ENCODE measurements at regions not wholly inside any gene's neighbourhood (a gene's known extent, or its start where the extent isn't known, plus 50 kb on each side); places are given as distances from the start of the nearest gene placed in this dataset.

GRCh38 chr4:131551306-131551705 is 1597.8 kb upstream of the PCDH10 start:
- DNase-seq = no peak
- Histone ChIP-seq H3K9me3 (ENCODE audit: low read depth) (no peaks in the 10 kb centered on the region), H3K27me3 (replicated peaks; ENCODE audit: insufficient read depth) (no peaks in the 10 kb centered on the region), H3K4me2 (ENCODE audit: unreplicated experiment) (no peak overlapping the region), H4K20me1 (ENCODE audit: insufficient read depth) (no peaks in the 10 kb centered on the region), H3K27ac (no peak overlapping the region), H3K4me1 (ENCODE audit: insufficient read depth) (no peaks in the 10 kb centered on the region), H3K4me3 (no peak overlapping the region), H3K79me2 (ENCODE audit: insufficient read depth) (no peaks in the 10 kb centered on the region), H3K9me2 (ENCODE audit: insufficient read depth) (no peaks in the 10 kb centered on the region), H3F3A (ENCODE audit: insufficient read depth) (no peaks in the 10 kb centered on the region), H3K36me3 (ENCODE audit: low read depth) (no peaks in the 10 kb centered on the region), H2AFZ (no peak overlapping the region), H3K9ac (no peak overlapping the region)
- in situ Hi-C loops (cut with MboI) = no loop called here
- TF ChIP-seq EZH2phosphoT487 (IDR thresholded peaks at IDR 0.05; ENCODE audit: insufficient read depth, low read depth) (no peak), EZH2 (IDR thresholded peaks at IDR 0.05; ENCODE audit: insufficient read depth, poor library complexity, severe bottlenecking) (no peak)
- WGBS, 2 experiments (ENCODE audit: low coverage in 1 of 2, low lambda C conversion rate in 2 of 2, missing lambda C conversion rate in 2 of 2) = 0 to 16% methylated on average over 1 of the region's 1 CpG

DNA sequence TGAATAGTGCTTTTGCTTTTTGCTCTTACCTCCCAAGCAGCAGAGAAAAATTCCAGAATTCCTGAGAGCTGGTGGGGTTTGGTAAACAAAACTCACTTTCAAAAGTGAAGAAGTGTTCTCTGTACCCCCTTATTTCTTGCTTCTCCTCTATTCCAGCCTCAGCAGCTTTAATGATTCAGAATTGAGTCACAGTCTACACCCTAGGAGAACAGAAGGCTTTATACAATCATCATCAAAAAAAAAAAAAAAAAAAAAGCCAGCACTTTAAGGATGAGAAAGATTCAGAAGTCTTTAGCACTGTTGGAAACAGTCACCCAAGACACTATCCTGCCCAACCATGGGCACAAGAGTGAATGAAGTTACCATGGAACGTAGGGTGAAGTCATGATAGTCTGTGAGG is 1583.1 kb upstream of the PCDH10 start:
- Histone ChIP-seq H2AFZ (no peak overlapping the region), H3K9me3 (ENCODE audit: low read depth) (no peaks in the 10 kb centered on the region), H4K20me1 (ENCODE audit: insufficient read depth) (no peaks in the 10 kb centered on the region), H3K27me3 (replicated peaks; ENCODE audit: insufficient read depth) (no peaks in the 10 kb centered on the region), H3K9ac (no peak overlapping the region), H3K4me3 (no peak overlapping the region), H3F3A (ENCODE audit: insufficient read depth) (no peaks in the 10 kb centered on the region), H3K27ac (no peak overlapping the region), H3K36me3 (ENCODE audit: low read depth) (no peaks in the 10 kb centered on the region), H3K79me2 (ENCODE audit: insufficient read depth) (no peaks in the 10 kb centered on the region), H3K4me2 (ENCODE audit: unreplicated experiment) (no peak overlapping the region), H3K9me2 (ENCODE audit: insufficient read depth) (no peaks in the 10 kb centered on the region), H3K4me1 (ENCODE audit: insufficient read depth) (no peaks in the 10 kb centered on the region)
- TF ChIP-seq EZH2 (IDR thresholded peaks at IDR 0.05; ENCODE audit: insufficient read depth, poor library complexity, severe bottlenecking) (no peak), EZH2phosphoT487 (IDR thresholded peaks at IDR 0.05; ENCODE audit: insufficient read depth, low read depth) (no peak)
- no peak for DNase-seq
- 0 to 12% methylated on average over 1 of the region's 1 CpG for WGBS, 2 experiments (ENCODE audit: low coverage in 1 of 2, low lambda C conversion rate in 2 of 2, missing lambda C conversion rate in 2 of 2)
- in situ Hi-C loops (cut with MboI) = no loop called here

- Histone ChIP-seq H4K20me1 (ENCODE audit: insufficient read depth) (no peaks in the 10 kb centered on the region), H3F3A (ENCODE audit: insufficient read depth) (no peaks in the 10 kb centered on the region), H3K9ac (no peak overlapping the region), H3K36me3 (ENCODE audit: low read depth) (no peaks in the 10 kb centered on the region), H2AFZ (no peak overlapping the region), H3K4me3 (no peak overlapping the region), H3K4me2 (ENCODE audit: unreplicated experiment) (no peak overlapping the region), H3K79me2 (ENCODE audit: insufficient read depth) (no peaks in the 10 kb centered on the region), H3K9me2 (ENCODE audit: insufficient read depth) (no peaks in the 10 kb centered on the region), H3K9me3 (ENCODE audit: low read depth) (peaks cover 2% of the 10 kb centered on the region), H3K27ac (no peak overlapping the region), H3K27me3 (replicated peaks; ENCODE audit: insufficient read depth) (no peaks in the 10 kb centered on the region), H3K4me1 (ENCODE audit: insufficient read depth) (no peaks in the 10 kb centered on the region)
- in situ Hi-C loops (cut with MboI) = no loop called here
- 28 to 34% methylated on average over 5 of the region's 5 CpGs for WGBS, 2 experiments (ENCODE audit: low coverage in 1 of 2, low lambda C conversion rate in 2 of 2, missing lambda C conversion rate in 2 of 2)
- DNase-seq = no peak
- TF ChIP-seq EZH2phosphoT487 (IDR thresholded peaks at IDR 0.05; ENCODE audit: insufficient read depth, low read depth) = no peak
- TF ChIP-seq EZH2 (IDR thresholded peaks at IDR 0.05; ENCODE audit: insufficient read depth, poor library complexity, severe bottlenecking) = no peak
Measured at GRCh38 chr4:131584587-131584986, 1564.5 kb upstream of the PCDH10 start.

GRCh38 chr4:131595140-131595539 is 1554.0 kb upstream of the PCDH10 start:
- H3K9ac ChIP-seq = no peak overlapping the region
- H3K27me3 ChIP-seq (replicated peaks; ENCODE audit: insufficient read depth) = no peaks in the 10 kb centered on the region
- H3K27ac ChIP-seq = no peak overlapping the region
- no peaks in the 10 kb centered on the region for H3K9me2 ChIP-seq (ENCODE audit: insufficient read depth)
- H3K4me2 ChIP-seq (ENCODE audit: unreplicated experiment) = no peak overlapping the region
- H3F3A ChIP-seq (ENCODE audit: insufficient read depth) = no peaks in the 10 kb centered on the region
- no peaks in the 10 kb centered on the region for H3K36me3 ChIP-seq (ENCODE audit: low read depth)
- no peak overlapping the region for H3K4me3 ChIP-seq
- in situ Hi-C loops (cut with MboI) = no loop called here
- no peak overlapping the region for H2AFZ ChIP-seq
- WGBS, 2 experiments (ENCODE audit: low coverage in 1 of 2, low lambda C conversion rate in 2 of 2, missing lambda C conversion rate in 2 of 2) = 51 to 53% methylated on average over 2 of the region's 2 CpGs
- H3K4me1 ChIP-seq (ENCODE audit: insufficient read depth) = no peaks in the 10 kb centered on the region
- H3K9me3 ChIP-seq (ENCODE audit: low read depth) = no peaks in the 10 kb centered on the region
- no peaks in the 10 kb centered on the region for H4K20me1 ChIP-seq (ENCODE audit: insufficient read depth)
- no peaks in the 10 kb centered on the region for H3K79me2 ChIP-seq (ENCODE audit: insufficient read depth)
- TF ChIP-seq EZH2 (IDR thresholded peaks at IDR 0.05; ENCODE audit: insufficient read depth, poor library complexity, severe bottlenecking) = no peak
- DNase-seq = no peak

DNA sequence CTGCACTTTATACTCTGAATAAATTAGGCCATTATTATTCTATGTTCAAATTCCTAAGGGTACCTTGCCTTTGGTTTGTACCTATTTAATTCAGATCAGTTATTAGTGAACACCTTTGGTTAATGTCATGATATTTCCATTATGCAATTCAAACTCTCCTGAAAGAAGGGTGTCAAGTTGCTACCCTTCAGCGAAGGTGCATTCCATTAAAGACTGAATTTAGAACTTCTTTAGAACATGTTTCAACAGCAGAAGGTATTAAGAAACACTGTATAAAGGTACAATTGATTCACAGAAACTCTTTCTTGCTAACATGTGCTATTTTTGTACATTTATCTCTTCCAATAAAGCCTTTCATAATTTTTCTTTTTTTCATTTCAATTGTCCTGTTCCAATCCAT is 1545.4 kb upstream of the PCDH10 start:
- Histone ChIP-seq H3K79me2 (ENCODE audit: insufficient read depth) (no peaks in the 10 kb centered on the region), H3K4me2 (ENCODE audit: unreplicated experiment) (no peak overlapping the region), H3K36me3 (ENCODE audit: low read depth) (no peaks in the 10 kb centered on the region), H3K9ac (no peak overlapping the region), H3K9me3 (ENCODE audit: low read depth) (no peaks in the 10 kb centered on the region), H3F3A (ENCODE audit: insufficient read depth) (no peaks in the 10 kb centered on the region), H2AFZ (no peak overlapping the region), H3K4me1 (ENCODE audit: insufficient read depth) (no peaks in the 10 kb centered on the region), H3K27ac (no peak overlapping the region), H3K4me3 (no peak overlapping the region), H4K20me1 (ENCODE audit: insufficient read depth) (no peaks in the 10 kb centered on the region), H3K27me3 (replicated peaks; ENCODE audit: insufficient read depth) (no peaks in the 10 kb centered on the region), H3K9me2 (ENCODE audit: insufficient read depth) (no peaks in the 10 kb centered on the region)
- in situ Hi-C loops (cut with MboI) = no loop called here
- DNase-seq = no peak
- WGBS, 2 experiments (ENCODE audit: low coverage in 1 of 2, low lambda C conversion rate in 2 of 2, missing lambda C conversion rate in 2 of 2) = 5 to 9% methylated on average over 1 of the region's 1 CpG
- TF ChIP-seq EZH2 (IDR thresholded peaks at IDR 0.05; ENCODE audit: insufficient read depth, poor library complexity, severe bottlenecking) (no peak), EZH2phosphoT487 (IDR thresholded peaks at IDR 0.05; ENCODE audit: insufficient read depth, low read depth) (no peak)

All from GM23248 (cell line).